Keratinocyte (primary cell): ENCODE measurements at regions not wholly inside any gene's neighbourhood (a gene's known extent, or its start where the extent isn't known, plus 50 kb on each side); places are given as distances from the start of the nearest gene placed in this dataset.

ENCODE experiments used
- DNase-seq: peaks from one replicate; pipeline ENCODE4 v3.0.0-alpha.2; 2011; ENCODE audit warnings: low read depth, missing footprints, low spot score
- FAIRE-seq: peaks from 2 replicates; lab custom pipeline; 2011; peaks lifted over from hg19 to GRCh38; lab: Jason Lieb, UNC
- H2AFZ ChIP-seq: 2 replicates; pipeline ENCODE4 v1.6.0; 2012; ENCODE audit warnings: low read length, control low read depth, inconsistent platforms; ENCODE audit not compliant: control insufficient read depth
- H3K27ac ChIP-seq: 2 replicates; pipeline ENCODE4 v1.5.1; 2011; ENCODE audit warnings: low read length; ENCODE audit not compliant: control insufficient read depth, insufficient read depth
- H3K27me3 ChIP-seq: 3 replicates; pipeline ENCODE4 v1.6.0; 2011; ENCODE audit warnings: low read length; ENCODE audit not compliant: control insufficient read depth, insufficient read depth; ENCODE audit errors: extremely low read depth
- H3K36me3 ChIP-seq, 2 experiments: 2 replicates in 1 of 2; 3 replicates in 1 of 2; pipeline ENCODE4 v1.5.1; 2011; ENCODE audit warnings: low read length in 2 of 2, mild to moderate bottlenecking in 1 of 2; ENCODE audit not compliant: control insufficient read depth in 2 of 2, insufficient read depth in 2 of 2; ENCODE audit errors: extremely low read depth in 1 of 2
- H3K4me1 ChIP-seq: 3 replicates; pipeline ENCODE4 v1.5.1; 2011; ENCODE audit warnings: low read length; ENCODE audit not compliant: control insufficient read depth, insufficient read depth; ENCODE audit errors: extremely low read depth
- H3K4me2 ChIP-seq: 3 replicates; pipeline ENCODE4 v1.6.0; 2011; ENCODE audit warnings: low read depth, low read length; ENCODE audit not compliant: control insufficient read depth, insufficient read depth; ENCODE audit errors: extremely low read depth
- H3K4me3 ChIP-seq, 3 experiments: fragments of 200-600 bp in 1 of 3; sonication (generic) in 1 of 3; 2 replicates in 2 of 3; 3 replicates in 1 of 3; pipeline ENCODE4 v1.5.1; 2011 to 2016; ENCODE audit warnings: low read length in 3 of 3, mild to moderate bottlenecking in 3 of 3, control low read depth in 2 of 3, inconsistent platforms in 1 of 3, low read depth in 1 of 3, mixed read lengths in 1 of 3, mixed run types in 1 of 3, moderate library complexity in 1 of 3; ENCODE audit not compliant: control insufficient read depth in 2 of 3, insufficient read depth in 2 of 3; ENCODE audit errors: extremely low read depth in 1 of 3
- H3K79me2 ChIP-seq: 2 replicates; pipeline ENCODE4 v1.6.0; 2012; ENCODE audit warnings: low read length; ENCODE audit not compliant: control insufficient read depth, insufficient read depth
- H3K9ac ChIP-seq: 3 replicates; pipeline ENCODE4 v1.6.0; 2011; ENCODE audit warnings: low read length; ENCODE audit not compliant: control insufficient read depth, insufficient read depth; ENCODE audit errors: extremely low read depth
- H3K9me1 ChIP-seq: 3 replicates; pipeline ENCODE4 v1.6.0; 2011; ENCODE audit warnings: low read length; ENCODE audit not compliant: control insufficient read depth, insufficient read depth; ENCODE audit errors: extremely low read depth
- H3K9me3 ChIP-seq: 2 replicates; pipeline ENCODE4 v1.5.1; 2012; ENCODE audit warnings: low read depth, low read length; ENCODE audit not compliant: control insufficient read depth
- H4K20me1 ChIP-seq: 3 replicates; pipeline ENCODE4 v1.6.0; 2011; ENCODE audit warnings: low read length; ENCODE audit not compliant: control insufficient read depth, insufficient read depth; ENCODE audit errors: extremely low read depth
- CTCF ChIP-seq, 3 experiments: IDR thresholded peaks in 1 of 3; conservative IDR thresholded peaks in 1 of 3; optimal IDR thresholded peaks in 1 of 3; 2 replicates in 2 of 3; 3 replicates in 1 of 3; pipeline versions ENCODE3 to v1.5.1; 2011; ENCODE audit warnings: low read length in 3 of 3, mild to moderate bottlenecking in 3 of 3, moderate library complexity in 2 of 3, control low read depth in 1 of 3, inconsistent platforms in 1 of 3; ENCODE audit not compliant: insufficient read depth in 2 of 3; ENCODE audit errors: extremely low read depth in 1 of 3
- EZH2 ChIP-seq: IDR thresholded peaks from one replicate; pipeline ENCODE4 v1.6.1; 2012; ENCODE audit warnings: inconsistent platforms, mild to moderate bottlenecking, low read length, moderate library complexity
- dilution Hi-C: fragments of 300-500 bp; cut with MboI; formaldehyde crosslinking; loops from one replicate; pipeline ENCODE4 v1.7.0; 2020; ENCODE audit warnings: low sequenced_read_pairs; ENCODE audit not compliant: extremely low pct_ligation_motif_present

GRCh38 chr4:137722910-137723309 is 190.6 kb upstream of the PCDH18 start:
- FAIRE-seq, result no peak

GRCh38 chr4:137711502-137711901 is 179.2 kb upstream of the PCDH18 start:
- TF ChIP-seq CTCF (optimal IDR thresholded peaks at IDR 0.05 in 1 of 3, IDR thresholded peaks at IDR 0.05 in 1 of 3, conservative IDR thresholded peaks at IDR 0.05 in 1 of 3; ENCODE audit: extremely low read depth in 1 of 3, insufficient read depth in 2 of 3, low read length in 3 of 3) (no peak), EZH2 (no peak)
- Histone ChIP-seq H3K27me3 (no peaks in the 10 kb centered on the region), H3K4me2 (no peak overlapping the region), H3K4me3 (no peak overlapping the region), H3K9me1 (no peaks in the 10 kb centered on the region), H4K20me1 (no peaks in the 10 kb centered on the region), H3K79me2 (no peaks in the 10 kb centered on the region), H3K36me3 (no peaks in the 10 kb centered on the region), H3K9me3 (no peaks in the 10 kb centered on the region), H2AFZ (no peak overlapping the region), H3K9ac (no peak overlapping the region), H3K27ac (no peak overlapping the region), H3K4me1 (no peaks in the 10 kb centered on the region)
- no peak for DNase-seq
- dilution Hi-C loops, result no loop called here
- FAIRE-seq, result no peak

More at GRCh38 chr4:137722910-137723309, 190.6 kb upstream of the PCDH18 start:
- no peak overlapping the region for H3K9ac ChIP-seq
- no peak overlapping the region for H2AFZ ChIP-seq
- no peak for DNase-seq
- H3K9me1 ChIP-seq, result no peaks in the 10 kb centered on the region
- H3K27ac ChIP-seq, result no peak overlapping the region
- TF ChIP-seq CTCF (optimal IDR thresholded peaks at IDR 0.05 in 1 of 3, IDR thresholded peaks at IDR 0.05 in 1 of 3, conservative IDR thresholded peaks at IDR 0.05 in 1 of 3; ENCODE audit: extremely low read depth in 1 of 3, insufficient read depth in 2 of 3, low read length in 3 of 3) (no peak), EZH2 (no peak)
- H3K27me3 ChIP-seq, result no peaks in the 10 kb centered on the region
- H3K79me2 ChIP-seq, result no peaks in the 10 kb centered on the region
- no peaks in the 10 kb centered on the region for H3K36me3 ChIP-seq
- H3K4me3 ChIP-seq, result no peak overlapping the region
- H4K20me1 ChIP-seq, result no peaks in the 10 kb centered on the region
- dilution Hi-C loops, result no loop called here
- no peaks in the 10 kb centered on the region for H3K9me3 ChIP-seq
- H3K4me1 ChIP-seq, result no peaks in the 10 kb centered on the region
- H3K4me2 ChIP-seq, result no peak overlapping the region
